Ovary (tissue), 7 donors: ENCODE measurements at regions not wholly inside any gene's neighbourhood (a gene's known extent, or its start where the extent isn't known, plus 50 kb on each side); places are given as distances from the start of the nearest gene placed in this dataset.

Experiments
- DNase-seq, 5 donors: peaks; one replicate each; pipeline ENCODE4 v3.0.0-alpha.2; 2019 to 2020
- H3K27ac ChIP-seq, 2 donors: fragments of 200-600 bp; one replicate each; pipeline versions ENCODE4 v1.5.1 to v1.8.0; 2019 to 2022
- H3K27me3 ChIP-seq: fragments of 200-600 bp; one replicate; pipeline ENCODE4 v1.8.0; 2022
- H3K36me3 ChIP-seq: fragments of 200-600 bp; sonication (generic); one replicate; pipeline ENCODE4 v1.5.1; 2019
- H3K4me1 ChIP-seq: one replicate; pipeline ENCODE4 v1.8.1; 2013; ENCODE audit warnings: mild to moderate bottlenecking, moderate library complexity; ENCODE audit not compliant: insufficient read depth
- H3K4me3 ChIP-seq: fragments of 200-600 bp; sonication (generic); one replicate; pipeline ENCODE4 v1.5.1; 2017
- H3K9me3 ChIP-seq, 2 donors: fragments of 200-600 bp in 1 of 2; sonication (generic) in 1 of 2; one replicate each; pipeline versions ENCODE4 v1.5.1 to v1.8.1; 2013 to 2019; ENCODE audit warnings: mild to moderate bottlenecking in 1 of 2, moderate library complexity in 1 of 2
- EP300 ChIP-seq: sonication (generic); formaldehyde crosslinking; IDR thresholded peaks from one replicate; pipeline ENCODE4 v1.6.1; 2017; ENCODE audit warnings: antibody characterized with exemption
- POLR2A ChIP-seq: fragments of 450-650 bp; IDR thresholded peaks from one replicate; pipeline ENCODE4 v1.6.1; 2017; ENCODE audit warnings: antibody characterized with exemption, mild to moderate bottlenecking, moderate library complexity
- WGBS, 3 donors: extraction: QIAGEN DNeasy Blood & Tissue Kit in 1 of 3; methylation state at CpG; one replicate each; pipeline versions ENCODE4 v1.1.5 to v1.1.7; 2013 to 2017; 5-methylcytosine and 5-hydroxymethylcytosine counted together
- intact Hi-C, 4 donors: fragments of 100-400 bp; cut with DNase I; formaldehyde crosslinking; loops; one replicate each; pipeline versions ENCODE4 v1.11.0 to v1.15.1; 2022 to 2023
- TF ChIP-seq, protein P1 (sequence below), 3 donors: fragments of 450-650 bp in 2 of 3; fragments of 200-600 bp in 1 of 3; IDR thresholded peaks; one replicate each; pipeline versions ENCODE4 v1.5.1 to v1.8.0; 2016 to 2022; ENCODE audit warnings: antibody characterized with exemption in 3 of 3, mild to moderate bottlenecking in 1 of 3
- donor health status: DM: no; HTN: no; CAD: no; lungs with moderate emphysema.
- donor health status: DM: no; HTN: no; CAD: no.
- donor health status: Bipolar disorder and iron deficiency.
- donor health status: DM: no; HTN: no; CAD: no.
- donor health status: DM: yes; HTN: yes; CAD: no.

DNA sequence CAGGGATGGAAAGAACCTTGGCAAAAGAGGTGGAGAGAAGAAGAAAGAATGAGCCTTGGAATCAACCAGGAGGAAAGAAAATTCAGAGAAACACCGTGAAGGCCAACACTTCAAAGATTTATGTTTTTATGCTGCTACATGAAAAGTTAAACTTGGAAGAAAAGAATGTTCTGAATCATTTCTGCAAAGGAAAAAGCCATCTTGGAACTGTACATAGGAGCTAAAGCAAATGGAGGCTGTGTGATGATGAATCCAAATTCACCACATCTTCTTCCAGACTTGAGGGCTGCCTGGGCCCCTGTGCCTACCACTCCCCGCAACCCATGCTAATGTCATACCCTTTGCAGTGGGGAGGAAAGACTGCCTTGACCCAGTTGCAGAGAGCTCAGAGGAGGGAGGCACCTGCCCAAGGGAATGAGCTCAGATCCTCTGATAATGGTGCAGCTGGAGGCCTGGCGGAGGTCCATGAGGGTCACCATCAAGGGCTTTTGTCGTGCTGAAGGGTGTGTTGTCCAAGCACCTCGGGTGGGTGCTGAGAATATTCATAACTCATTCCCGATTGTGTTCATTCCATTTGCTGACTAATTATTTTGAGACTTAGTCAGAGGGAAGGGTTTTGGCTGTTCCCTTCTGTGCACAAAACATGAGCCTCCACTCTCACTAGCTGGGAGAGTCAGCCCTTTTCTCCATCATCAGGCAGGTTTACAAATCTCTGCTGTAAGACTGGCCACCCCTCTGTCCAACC lies 245.8 kb upstream of the JAG1 start:
- intact Hi-C loops, result no loop called here
- H3K4me3 ChIP-seq, result no peak overlapping the region
- DNase-seq, result peak; percentile 19 to 52 (median 32)
- no peaks in the 10 kb centered on the region for H3K9me3 ChIP-seq
- no peaks in the 10 kb centered on the region for H3K27me3 ChIP-seq
- no peak for TF ChIP-seq POLR2A
- TF ChIP-seq, protein P1, sequence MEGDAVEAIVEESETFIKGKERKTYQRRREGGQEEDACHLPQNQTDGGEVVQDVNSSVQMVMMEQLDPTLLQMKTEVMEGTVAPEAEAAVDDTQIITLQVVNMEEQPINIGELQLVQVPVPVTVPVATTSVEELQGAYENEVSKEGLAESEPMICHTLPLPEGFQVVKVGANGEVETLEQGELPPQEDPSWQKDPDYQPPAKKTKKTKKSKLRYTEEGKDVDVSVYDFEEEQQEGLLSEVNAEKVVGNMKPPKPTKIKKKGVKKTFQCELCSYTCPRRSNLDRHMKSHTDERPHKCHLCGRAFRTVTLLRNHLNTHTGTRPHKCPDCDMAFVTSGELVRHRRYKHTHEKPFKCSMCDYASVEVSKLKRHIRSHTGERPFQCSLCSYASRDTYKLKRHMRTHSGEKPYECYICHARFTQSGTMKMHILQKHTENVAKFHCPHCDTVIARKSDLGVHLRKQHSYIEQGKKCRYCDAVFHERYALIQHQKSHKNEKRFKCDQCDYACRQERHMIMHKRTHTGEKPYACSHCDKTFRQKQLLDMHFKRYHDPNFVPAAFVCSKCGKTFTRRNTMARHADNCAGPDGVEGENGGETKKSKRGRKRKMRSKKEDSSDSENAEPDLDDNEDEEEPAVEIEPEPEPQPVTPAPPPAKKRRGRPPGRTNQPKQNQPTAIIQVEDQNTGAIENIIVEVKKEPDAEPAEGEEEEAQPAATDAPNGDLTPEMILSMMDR (IDR thresholded peaks at IDR 0.05), result no peak
- no peak for TF ChIP-seq EP300
- 29 to 32% (median 29%) methylated on average over 6 of the region's 6 CpGs for WGBS, 3 donors
- no peak overlapping the region for H3K27ac ChIP-seq
- H3K36me3 ChIP-seq, result no peaks in the 10 kb centered on the region
- peaks cover 7% of the 10 kb centered on the region for H3K4me1 ChIP-seq

- TF ChIP-seq EP300 (no peak), POLR2A (no peak)
- TF ChIP-seq, protein P1 (IDR thresholded peaks at IDR 0.05), result no peak
- peaks cover 7% of the 10 kb centered on the region for H3K4me1 ChIP-seq
- intact Hi-C loops, result no loop called here
- DNase-seq, result no peak
- no peak overlapping the region for H3K4me3 ChIP-seq
- H3K9me3 ChIP-seq, result no peaks in the 10 kb centered on the region
- H3K27ac ChIP-seq, result no peak overlapping the region
- H3K36me3 ChIP-seq, result no peaks in the 10 kb centered on the region
- H3K27me3 ChIP-seq, result no peaks in the 10 kb centered on the region
- WGBS, 3 donors, result 75 to 84% (median 78%) methylated on average over 2 of the region's 2 CpGs
Observed at GRCh38 chr20:10920396-10920795, 246.6 kb upstream of the JAG1 start.

GRCh38 chr20:10921491-10922010 lies 247.8 kb upstream of the JAG1 start:
- TF ChIP-seq, protein P1 (IDR thresholded peaks at IDR 0.05), result no peak
- TF ChIP-seq POLR2A, result no peak
- TF ChIP-seq EP300, result no peak
- Histone ChIP-seq H3K27ac (no peak overlapping the region), H3K4me3 (no peak overlapping the region), H3K36me3 (no peaks in the 10 kb centered on the region), H3K9me3 (no peaks in the 10 kb centered on the region), H3K4me1 (peaks cover 7% of the 10 kb centered on the region), H3K27me3 (no peaks in the 10 kb centered on the region)
- DNase-seq, result no peak
- 85 to 92% (median 91%) methylated on average over 2 of the region's 2 CpGs for WGBS, 3 donors
- intact Hi-C loops, result no loop called here

DNA sequence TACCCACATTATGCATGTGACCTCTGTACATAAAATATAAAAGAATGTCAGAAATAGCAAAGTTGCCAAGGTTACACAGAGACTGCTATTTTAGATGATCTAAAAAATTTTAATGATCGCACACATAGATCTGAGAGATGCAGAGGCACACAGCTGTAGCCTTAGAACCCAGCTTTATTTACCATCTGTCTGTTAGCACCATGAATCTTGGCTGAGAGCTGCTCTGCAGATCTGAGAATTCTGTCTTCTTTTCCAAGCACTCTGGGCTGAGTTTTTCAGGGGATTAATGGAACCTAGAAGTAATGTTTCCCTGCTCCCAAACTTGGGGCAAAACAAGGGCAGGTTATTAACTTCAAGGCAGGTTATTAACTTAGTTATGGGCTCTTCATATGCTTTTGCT lies 248.7 kb upstream of the JAG1 start:
- intact Hi-C loops, result no loop called here

More for the DNA sequence above, 248.7 kb upstream of the JAG1 start:
- TF ChIP-seq EP300 (no peak), POLR2A (no peak)
- TF ChIP-seq, protein P1 (IDR thresholded peaks at IDR 0.05), result no peak
- Histone ChIP-seq H3K4me1 (peaks cover 7% of the 10 kb centered on the region), H3K27ac (no peak overlapping the region), H3K27me3 (no peaks in the 10 kb centered on the region), H3K9me3 (no peaks in the 10 kb centered on the region), H3K36me3 (no peaks in the 10 kb centered on the region), H3K4me3 (no peak overlapping the region)
- no peak for DNase-seq
- 56 to 61% (median 59%) methylated on average over 1 of the region's 1 CpG for WGBS, 3 donors
